ENCODE measurements at regions not wholly inside any gene's neighbourhood (a gene's known extent, or its start where the extent isn't known, plus 50 kb on each side); places are given as distances from the start of the nearest gene placed in this dataset.

- TF ChIP-seq CTCF (conservative IDR thresholded peaks at IDR 0.05) (no peak), ZFX (IDR thresholded peaks at IDR 0.05) (no peak)
Observed at GRCh38 chr9:83147315-83148149, 84.6 kb upstream of the RASEF start.

Measured in C4-2B (cell line).